ENCODE measurements at regions not wholly inside any gene's neighbourhood (a gene's known extent, or its start where the extent isn't known, plus 50 kb on each side); places are given as distances from the start of the nearest gene placed in this dataset.

GRCh38 chr1:222877854-222878253 lies 63.0 kb downstream of the DISP1 start:
- Mint-ChIP-seq H3K4me3 (no peak overlapping the region), H3K27me3 (ENCODE audit: insufficient read depth, low read depth) (no peaks in the 10 kb centered on the region), H3K9me3 (peaks cover 3% of the 10 kb centered on the region), H3K27ac (peak overlapping the region; percentile 42), H3K36me3 (peaks cover 23% of the 10 kb centered on the region), H3K4me1 (no peaks in the 10 kb centered on the region)
- Histone ChIP-seq H4K20me1 (ENCODE audit: low read depth) (no peaks in the 10 kb centered on the region), H3K79me2 (ENCODE audit: low read depth) (no peaks in the 10 kb centered on the region), H3F3A (ENCODE audit: low read depth) (no peaks in the 10 kb centered on the region), H3K4me1 (no peaks in the 10 kb centered on the region), H3K4me3 (no peak overlapping the region), H3K27ac (no peak overlapping the region), H3K4me2 (no peak overlapping the region), H3K27me3 (no peaks in the 10 kb centered on the region), H3K9ac (no peak overlapping the region), H3K9me3 (ENCODE audit: low read depth) (no peaks in the 10 kb centered on the region), H2AFZ (replicated peaks) (no peak overlapping the region), H3K36me3 (no peaks in the 10 kb centered on the region)
- no peak for TF ChIP-seq EZH2 (IDR thresholded peaks at IDR 0.05)
- no peak for TF ChIP-seq EZH2phosphoT487 (IDR thresholded peaks at IDR 0.05)
- TF ChIP-seq CTCF (IDR thresholded peaks at IDR 0.05) = no peak
- DNase-seq (ENCODE audit: low spot score) = no peak

GRCh38 chr1:222880587-222880986 lies 65.7 kb downstream of the DISP1 start:
- TF ChIP-seq EZH2phosphoT487 (IDR thresholded peaks at IDR 0.05) (no peak), CTCF (IDR thresholded peaks at IDR 0.05) (no peak), EZH2 (IDR thresholded peaks at IDR 0.05) (no peak)

GRCh38 chr1:222886194-222886854 lies 71.5 kb downstream of the DISP1 start:
- peaks cover 3% of the 10 kb centered on the region for H3K36me3 Mint-ChIP-seq
- Histone ChIP-seq H3K79me2 (ENCODE audit: low read depth) (no peaks in the 10 kb centered on the region), H3K4me2 (no peak overlapping the region), H2AFZ (replicated peaks) (no peak overlapping the region), H3F3A (ENCODE audit: low read depth) (no peaks in the 10 kb centered on the region), H4K20me1 (ENCODE audit: low read depth) (no peaks in the 10 kb centered on the region), H3K4me1 (no peaks in the 10 kb centered on the region), H3K27me3 (no peaks in the 10 kb centered on the region), H3K36me3 (peaks cover 4% of the 10 kb centered on the region), H3K9me3 (ENCODE audit: low read depth) (no peaks in the 10 kb centered on the region), H3K9ac (no peak overlapping the region), H3K27ac (no peak overlapping the region), H3K4me3 (no peak overlapping the region)
- H3K27me3 Mint-ChIP-seq (ENCODE audit: insufficient read depth, low read depth) = no peaks in the 10 kb centered on the region
- H3K27ac Mint-ChIP-seq = no peak overlapping the region
- TF ChIP-seq EZH2phosphoT487 (IDR thresholded peaks at IDR 0.05) = no peak
- no peak for TF ChIP-seq CTCF (IDR thresholded peaks at IDR 0.05)
- no peak for TF ChIP-seq EZH2 (IDR thresholded peaks at IDR 0.05)
- H3K9me3 Mint-ChIP-seq = no peaks in the 10 kb centered on the region
- no peak overlapping the region for H3K4me3 Mint-ChIP-seq
- DNase-seq (ENCODE audit: low spot score) = no peak
- peaks cover 8% of the 10 kb centered on the region for H3K4me1 Mint-ChIP-seq

More at GRCh38 chr1:222880587-222880986, 65.7 kb downstream of the DISP1 start:
- Histone ChIP-seq H3K9me3 (ENCODE audit: low read depth) (no peaks in the 10 kb centered on the region), H3K4me1 (no peaks in the 10 kb centered on the region), H3K36me3 (no peaks in the 10 kb centered on the region), H3K4me2 (no peak overlapping the region), H2AFZ (replicated peaks) (no peak overlapping the region), H4K20me1 (ENCODE audit: low read depth) (no peaks in the 10 kb centered on the region), H3F3A (ENCODE audit: low read depth) (no peaks in the 10 kb centered on the region), H3K27ac (no peak overlapping the region), H3K9ac (no peak overlapping the region), H3K27me3 (no peaks in the 10 kb centered on the region), H3K79me2 (ENCODE audit: low read depth) (no peaks in the 10 kb centered on the region), H3K4me3 (no peak overlapping the region)
- Mint-ChIP-seq H3K4me3 (no peak overlapping the region), H3K36me3 (peaks cover 13% of the 10 kb centered on the region), H3K9me3 (no peaks in the 10 kb centered on the region), H3K27ac (no peak overlapping the region), H3K27me3 (ENCODE audit: insufficient read depth, low read depth) (no peaks in the 10 kb centered on the region), H3K4me1 (no peaks in the 10 kb centered on the region)
- DNase-seq (ENCODE audit: low spot score) = no peak

Data from neural progenitor cell (in vitro differentiated cells).